H7 (cell line): ENCODE measurements at regions not wholly inside any gene's neighbourhood (a gene's known extent, or its start where the extent isn't known, plus 50 kb on each side); places are given as distances from the start of the nearest gene placed in this dataset.

Source experiments
- DNase-seq: peaks from one replicate; pipeline ENCODE4 v3.0.0; 2012
- H3K27me3 ChIP-seq: 2 replicates; pipeline ENCODE4 v1.6.0; 2011; ENCODE audit warnings: mild to moderate bottlenecking, low read length; ENCODE audit not compliant: control insufficient read depth, insufficient read depth
- H3K36me3 ChIP-seq: replicated peaks from 2 replicates; pipeline ENCODE4 v1.5.1; 2011; ENCODE audit warnings: low read length; ENCODE audit not compliant: control insufficient read depth, insufficient read depth
- H3K4me3 ChIP-seq: 2 replicates; pipeline ENCODE4 v1.5.1; 2011; ENCODE audit warnings: low read depth, mild to moderate bottlenecking, control low read depth, low read length, moderate library complexity; ENCODE audit not compliant: insufficient read depth

GRCh38 chr2:157149270-157149669 is 108.2 kb upstream of the GALNT5 start:
- Histone ChIP-seq H3K4me3 (no peak overlapping the region), H3K27me3 (no peaks in the 10 kb centered on the region), H3K36me3 (no peaks in the 10 kb centered on the region)
- DNase-seq, result no peak

- Histone ChIP-seq H3K27me3 (no peaks in the 10 kb centered on the region), H3K4me3 (no peak overlapping the region), H3K36me3 (no peaks in the 10 kb centered on the region)
- DNase-seq, result no peak
Measured at GRCh38 chr2:157150747-157151146, 106.8 kb upstream of the GALNT5 start.

- no peak for DNase-seq
- no peaks in the 10 kb centered on the region for H3K36me3 ChIP-seq
- no peaks in the 10 kb centered on the region for H3K27me3 ChIP-seq
- no peak overlapping the region for H3K4me3 ChIP-seq
Measured at GRCh38 chr2:157152362-157152761, 105.1 kb upstream of the GALNT5 start.

- Histone ChIP-seq H3K36me3 (no peaks in the 10 kb centered on the region), H3K27me3 (no peaks in the 10 kb centered on the region)
- no peak for DNase-seq
Measured at GRCh38 chr2:157155992-157156391, 101.5 kb upstream of the GALNT5 start.

GRCh38 chr2:157158111-157158510 is 99.4 kb upstream of the GALNT5 start:
- H3K4me3 ChIP-seq, result no peak overlapping the region
- DNase-seq, result no peak
- no peaks in the 10 kb centered on the region for H3K36me3 ChIP-seq
- no peaks in the 10 kb centered on the region for H3K27me3 ChIP-seq

More at GRCh38 chr2:157155992-157156391, 101.5 kb upstream of the GALNT5 start:
- no peak overlapping the region for H3K4me3 ChIP-seq

GRCh38 chr2:157159221-157159934 is 98.1 kb upstream of the GALNT5 start:
- no peak overlapping the region for H3K4me3 ChIP-seq
- no peaks in the 10 kb centered on the region for H3K36me3 ChIP-seq
- DNase-seq, result no peak
- no peaks in the 10 kb centered on the region for H3K27me3 ChIP-seq

GRCh38 chr2:157160111-157160510 is 97.4 kb upstream of the GALNT5 start:
- H3K36me3 ChIP-seq, result no peaks in the 10 kb centered on the region
- no peak for DNase-seq
- no peak overlapping the region for H3K4me3 ChIP-seq
- no peaks in the 10 kb centered on the region for H3K27me3 ChIP-seq

GRCh38 chr2:157164370-157164769 is 93.1 kb upstream of the GALNT5 start:
- no peak for DNase-seq
- Histone ChIP-seq H3K36me3 (no peaks in the 10 kb centered on the region), H3K27me3 (no peaks in the 10 kb centered on the region), H3K4me3 (no peak overlapping the region)

- no peak for DNase-seq
- Histone ChIP-seq H3K36me3 (no peaks in the 10 kb centered on the region), H3K27me3 (no peaks in the 10 kb centered on the region), H3K4me3 (no peak overlapping the region)
Measured at GRCh38 chr2:157164891-157165290, 92.6 kb upstream of the GALNT5 start.

GRCh38 chr2:157168501-157168900 is 89.0 kb upstream of the GALNT5 start:
- DNase-seq, result no peak
- H3K36me3 ChIP-seq, result no peaks in the 10 kb centered on the region
- no peak overlapping the region for H3K4me3 ChIP-seq
- H3K27me3 ChIP-seq, result no peaks in the 10 kb centered on the region

- Histone ChIP-seq H3K4me3 (no peak overlapping the region), H3K36me3 (no peaks in the 10 kb centered on the region), H3K27me3 (no peaks in the 10 kb centered on the region)
- DNase-seq, result no peak
Measured at GRCh38 chr2:157169889-157170288, 87.6 kb upstream of the GALNT5 start.

- H3K36me3 ChIP-seq, result no peaks in the 10 kb centered on the region
- H3K4me3 ChIP-seq, result no peak overlapping the region
- DNase-seq, result no peak
- H3K27me3 ChIP-seq, result no peaks in the 10 kb centered on the region
Measured at GRCh38 chr2:157170299-157170698, 87.2 kb upstream of the GALNT5 start.

GRCh38 chr2:157172239-157172638 is 85.3 kb upstream of the GALNT5 start:
- DNase-seq, result no peak
- Histone ChIP-seq H3K4me3 (no peak overlapping the region), H3K27me3 (no peaks in the 10 kb centered on the region), H3K36me3 (no peaks in the 10 kb centered on the region)

GRCh38 chr2:157172866-157173578 is 84.5 kb upstream of the GALNT5 start:
- no peak for DNase-seq
- no peak overlapping the region for H3K4me3 ChIP-seq

GRCh38 chr2:157173740-157174184 is 83.7 kb upstream of the GALNT5 start:
- Histone ChIP-seq H3K36me3 (no peaks in the 10 kb centered on the region), H3K27me3 (no peaks in the 10 kb centered on the region), H3K4me3 (no peak overlapping the region)
- no peak for DNase-seq

More at GRCh38 chr2:157172866-157173578, 84.5 kb upstream of the GALNT5 start:
- Histone ChIP-seq H3K36me3 (no peaks in the 10 kb centered on the region), H3K27me3 (no peaks in the 10 kb centered on the region)
